IMR-90 (cell line): ENCODE measurements at regions not wholly inside any gene's neighbourhood (a gene's known extent, or its start where the extent isn't known, plus 50 kb on each side); places are given as distances from the start of the nearest gene placed in this dataset.

Source experiments
- ATAC-seq: fragments of 200-7000 bp; cut with Tn5 transposase; 2 replicates; pipeline ENCODE4 v1.9.1; 2020; ENCODE audit warnings: low read depth, mild to moderate bottlenecking, moderate library complexity
- BruUV-seq: library from RNA; stranded (reverse); fragments of 400-500 nt; replicated peaks from 2 replicates; lab custom pipeline; 2021; lab: Mats Ljungman, UMichigan
- CTCF ChIA-PET: fragments of 300-600 bp; formaldehyde crosslinking; extraction: SDS; loops from one replicate; lab custom pipeline; 2021; ENCODE audit warnings: antibody characterized with exemption; lab: Yijun Ruan, JAX
- POLR2A ChIA-PET: fragments of 300-600 bp; sonication (Branson Sonifier 250); formaldehyde crosslinking; loops from one replicate; lab custom pipeline; 2022; ENCODE audit warnings: antibody characterized with exemption; ENCODE audit not compliant: unreplicated experiment; lab: Charles Lee
- DNase-seq: peaks from one replicate; pipeline ENCODE4 v3.0.0; 2013
- H2AFZ ChIP-seq: replicated peaks from 2 replicates; pipeline ENCODE3; 2013; ENCODE audit warnings: low read length, mild to moderate bottlenecking; ENCODE audit not compliant: poor library complexity
- H2AK5ac ChIP-seq: 2 replicates; pipeline ENCODE4 v1.6.1; 2013; ENCODE audit warnings: low read depth, low read length, inconsistent platforms
- H2AK9ac ChIP-seq: replicated peaks from 2 replicates; pipeline ENCODE3; 2013; ENCODE audit warnings: mild to moderate bottlenecking, low read depth, low read length, moderate library complexity; ENCODE audit not compliant: poor library complexity
- H2BK120ac ChIP-seq: 2 replicates; pipeline ENCODE4 v1.6.1; 2013; ENCODE audit warnings: low read depth, low read length, inconsistent platforms
- H2BK15ac ChIP-seq: 3 replicates; pipeline ENCODE4 v1.6.1; 2013; ENCODE audit warnings: low read depth, low read length, inconsistent platforms
- H2BK20ac ChIP-seq: 2 replicates; pipeline ENCODE4 v1.6.1; 2013; ENCODE audit warnings: low read depth, mild to moderate bottlenecking, inconsistent platforms, low read length, moderate library complexity
- H2BK5ac ChIP-seq: 2 replicates; pipeline ENCODE4 v1.6.1; 2013; ENCODE audit warnings: mild to moderate bottlenecking, low read depth, low read length, inconsistent platforms; ENCODE audit not compliant: poor library complexity, severe bottlenecking
- H3K14ac ChIP-seq: replicated peaks from 2 replicates; pipeline ENCODE4 v1.6.1; 2013; ENCODE audit warnings: low read depth, low read length, inconsistent platforms
- H3K18ac ChIP-seq: 2 replicates; pipeline ENCODE4 v1.6.1; 2013; ENCODE audit warnings: low read depth, low read length, control low read depth
- H3K23ac ChIP-seq: 2 replicates; pipeline ENCODE4 v1.6.1; 2013; ENCODE audit warnings: low read depth, low read length, inconsistent platforms
- H3K27ac ChIP-seq: 2 replicates; pipeline ENCODE4 v1.5.1; 2013; ENCODE audit warnings: mild to moderate bottlenecking, control low read depth, low read length; ENCODE audit not compliant: insufficient read depth
- H3K27me3 ChIP-seq: 2 replicates; pipeline ENCODE4 v1.6.1; 2013; ENCODE audit warnings: low read length; ENCODE audit not compliant: control insufficient read depth, insufficient read depth
- H3K36me3 ChIP-seq: 2 replicates; pipeline ENCODE4 v1.6.1; 2013; ENCODE audit warnings: low read length, mixed read lengths; ENCODE audit not compliant: control insufficient read depth, insufficient read depth
- H3K4ac ChIP-seq: 2 replicates; pipeline ENCODE4 v1.6.1; 2013; ENCODE audit warnings: low read depth, low read length, inconsistent platforms
- H3K4me1 ChIP-seq: 2 replicates; pipeline ENCODE4 v1.6.1; 2013; ENCODE audit warnings: low read length, mixed read lengths; ENCODE audit not compliant: control insufficient read depth, insufficient read depth
- H3K4me2 ChIP-seq: 2 replicates; pipeline ENCODE4 v1.6.1; 2013; ENCODE audit warnings: low read depth, mild to moderate bottlenecking, control low read depth, low read length, moderate library complexity
- H3K4me3 ChIP-seq: 2 replicates; pipeline ENCODE4 v1.5.1; 2013; ENCODE audit warnings: low read depth, mild to moderate bottlenecking, control low read depth, low read length, moderate library complexity; ENCODE audit not compliant: insufficient read depth
- H3K56ac ChIP-seq: 2 replicates; pipeline ENCODE4 v1.6.1; 2013; ENCODE audit warnings: low read length, inconsistent platforms; ENCODE audit not compliant: insufficient read depth; ENCODE audit errors: extremely low read depth
- H3K79me1 ChIP-seq, 2 experiments: 2 replicates each; pipeline ENCODE4 v1.6.1; 2013; ENCODE audit warnings: low read length in 2 of 2, inconsistent platforms in 1 of 2, low read depth in 1 of 2
- H3K9ac ChIP-seq: 2 replicates; pipeline ENCODE4 v1.6.1; 2013; ENCODE audit warnings: low read depth, low read length, control low read depth
- H3K9me1 ChIP-seq: 2 replicates; pipeline ENCODE4 v1.6.1; 2013; ENCODE audit warnings: low read length, inconsistent platforms; ENCODE audit not compliant: insufficient read depth
- H3K9me3 ChIP-seq: 2 replicates; pipeline ENCODE4 v1.6.1; 2013; ENCODE audit warnings: low read length; ENCODE audit not compliant: control insufficient read depth, insufficient read depth
- H4K20me1 ChIP-seq: 2 replicates; pipeline ENCODE4 v1.6.1; 2013; ENCODE audit warnings: low read length, inconsistent platforms; ENCODE audit not compliant: insufficient read depth
- H4K5ac ChIP-seq: 2 replicates; pipeline ENCODE4 v1.6.1; 2013; ENCODE audit warnings: mild to moderate bottlenecking, low read depth, low read length, control low read depth
- H4K8ac ChIP-seq, 2 experiments: 2 replicates each; pipeline ENCODE4 v1.6.1; 2013; ENCODE audit warnings: low read depth in 2 of 2, low read length in 2 of 2, control low read depth in 1 of 2, inconsistent platforms in 1 of 2
- H4K91ac ChIP-seq: 2 replicates; pipeline ENCODE4 v1.6.1; 2013; ENCODE audit warnings: low read depth, low read length, inconsistent platforms; ENCODE audit not compliant: insufficient read depth
- BHLHE40 ChIP-seq: fragments of 150-350 bp; IDR thresholded peaks from 2 replicates; pipeline ENCODE4 v1.6.1; 2016; ENCODE audit warnings: mild to moderate bottlenecking, low read depth, low read length
- CEBPB ChIP-seq: IDR thresholded peaks from 2 replicates; pipeline ENCODE4 v1.6.1; 2012; ENCODE audit warnings: low read depth, low read length, improper control_type of control experiment
- CHD1 ChIP-seq: IDR thresholded peaks from 2 replicates; pipeline ENCODE4 v1.6.1; 2012; ENCODE audit warnings: low read depth, low read length, improper control_type of control experiment
- FOS ChIP-seq: fragments of 150-350 bp; IDR thresholded peaks from 2 replicates; pipeline ENCODE4 v1.6.1; 2016; ENCODE audit warnings: low read depth, low read length
- MAFK ChIP-seq: IDR thresholded peaks from 2 replicates; pipeline ENCODE4 v1.6.1; 2012; ENCODE audit warnings: low read depth, low read length, improper control_type of control experiment
- MAZ ChIP-seq: IDR thresholded peaks from 2 replicates; pipeline ENCODE4 v1.6.1; 2012; ENCODE audit warnings: low read depth, mild to moderate bottlenecking, low read length, improper control_type of control experiment, moderate library complexity, borderline replicate concordance
- MXI1 ChIP-seq: IDR thresholded peaks from 2 replicates; pipeline ENCODE4 v1.6.1; 2012; ENCODE audit warnings: low read depth, mild to moderate bottlenecking, low read length, moderate library complexity, borderline replicate concordance
- NFE2L2 ChIP-seq: fragments of 150-350 bp; IDR thresholded peaks from 2 replicates; pipeline ENCODE4 v1.6.1; 2016; ENCODE audit warnings: low read depth, mild to moderate bottlenecking, low read length
- POLR2A ChIP-seq: IDR thresholded peaks from 2 replicates; pipeline ENCODE4 v1.6.1; 2012; ENCODE audit warnings: mild to moderate bottlenecking, low read depth, low read length
- RAD21 ChIP-seq: IDR thresholded peaks from 2 replicates; pipeline ENCODE4 v1.6.1; 2012; ENCODE audit warnings: low read length, improper control_type of control experiment
- RCOR1 ChIP-seq: IDR thresholded peaks from 2 replicates; pipeline ENCODE4 v1.6.1; 2012; ENCODE audit warnings: mild to moderate bottlenecking, low read length, improper control_type of control experiment; ENCODE audit not compliant: insufficient replicate concordance
- RFX5 ChIP-seq: IDR thresholded peaks from 2 replicates; pipeline ENCODE4 v1.8.0; 2012; ENCODE audit warnings: low read depth, mild to moderate bottlenecking, low read length, moderate library complexity
- SMC3 ChIP-seq: fragments of 150-350 bp; IDR thresholded peaks from 2 replicates; pipeline ENCODE4 v1.6.1; 2016; ENCODE audit warnings: low read depth, mild to moderate bottlenecking, antibody characterized with exemption, low read length, moderate library complexity
- WGBS, 2 experiments: methylation state at CpG; one replicate each; pipeline versions ENCODE4 v1.1.5 to v1.1.7; 2013; ENCODE audit warnings: missing lambda C conversion rate in 2 of 2; ENCODE audit not compliant: insufficient read length in 1 of 2; ENCODE audit errors: extremely low coverage in 2 of 2; 5-methylcytosine and 5-hydroxymethylcytosine counted together
- dilution Hi-C: fragments of 300-500 bp; cut with HindIII; formaldehyde crosslinking; loops from one replicate; pipeline ENCODE4 v1.14.3; 2018; ENCODE audit warnings: low sequenced_read_pairs; ENCODE audit not compliant: unreplicated experiment
- in situ Hi-C: fragments of 300-500 bp; cut with MboI; formaldehyde crosslinking; loops from 3 replicates; pipeline ENCODE4 v1.14.3; 2019; ENCODE audit warnings: low sequenced_read_pairs, inconsistent platforms, mixed read lengths
- intact Hi-C: fragments of 100-400 bp; cut with micrococcal nuclease; formaldehyde crosslinking; loops from 2 replicates; pipeline ENCODE4 v1.10.0; 2022
- TF ChIP-seq, protein P1 (sequence below): fragments of 150-350 bp; IDR thresholded peaks from 2 replicates; pipeline ENCODE4 v1.6.1; 2017; ENCODE audit warnings: mild to moderate bottlenecking, antibody characterized with exemption, low read length, low read depth
- TF ChIP-seq, protein P2 (sequence below): conservative IDR thresholded peaks from 2 replicates; pipeline ENCODE4 v1.5.1; 2012; ENCODE audit warnings: mild to moderate bottlenecking, low read depth, low read length, improper control_type of control experiment
- TF ChIP-seq, protein P3 (sequence below): fragments of 150-350 bp; IDR thresholded peaks from 2 replicates; pipeline ENCODE4 v1.6.1; 2016; ENCODE audit warnings: low read depth, mild to moderate bottlenecking, low read length, moderate library complexity, borderline replicate concordance

DNA sequence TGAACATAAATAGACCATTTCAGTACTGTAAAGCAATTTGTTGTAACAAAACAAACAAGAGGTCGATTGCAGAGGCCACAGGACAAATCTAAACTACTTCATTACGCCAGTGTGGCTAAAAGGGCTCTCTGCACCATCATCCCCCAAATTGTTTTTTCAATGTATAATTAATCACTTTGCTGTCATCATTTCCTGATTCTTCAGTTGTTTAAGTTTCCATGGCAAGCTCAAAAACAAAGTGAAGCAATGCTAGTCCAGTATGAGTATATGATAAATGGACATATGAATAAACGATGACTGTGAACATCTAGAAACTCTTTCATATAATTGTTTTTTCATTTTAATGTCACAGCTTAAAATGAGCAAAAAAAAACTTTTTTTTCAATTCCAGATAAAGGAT, 235.4 kb upstream of the FGF13 start:
- BruUV-seq, result no TSS peak
- ChIA-PET POLR2A (no interaction called here), CTCF (no interaction called here)
- no CpG with 5 or more reads among the region's 3 CpGs for WGBS, 2 experiments
- Histone ChIP-seq H3K56ac (no peak overlapping the region), H3K14ac (no peak overlapping the region), H2BK20ac (no peak overlapping the region), H3K9ac (no peak overlapping the region), H3K4me2 (no peak overlapping the region), H2BK120ac (no peak overlapping the region), H3K4me3 (no peak overlapping the region), H2BK5ac (no peak overlapping the region), H3K36me3 (no peaks in the 10 kb centered on the region), H3K27ac (no peak overlapping the region), H3K4me1 (no peaks in the 10 kb centered on the region), H4K5ac (no peak overlapping the region), H2AFZ (no peak overlapping the region), H4K8ac (no peak overlapping the region), H3K4ac (no peak overlapping the region), H3K79me1 (no peaks in the 10 kb centered on the region), H2AK5ac (no peak overlapping the region), H3K9me3 (no peaks in the 10 kb centered on the region), H3K18ac (no peak overlapping the region), H3K9me1 (no peaks in the 10 kb centered on the region), H3K27me3 (no peaks in the 10 kb centered on the region), H2AK9ac (no peak overlapping the region), H4K20me1 (no peaks in the 10 kb centered on the region), H2BK15ac (no peak overlapping the region), H3K23ac (no peak overlapping the region), H4K91ac (no peak overlapping the region)
- ATAC-seq (no peak), DNase-seq (no peak)
- dilution Hi-C loops, result no loop called here
- in situ Hi-C loops, result no loop called here
- TF ChIP-seq, protein P1, sequence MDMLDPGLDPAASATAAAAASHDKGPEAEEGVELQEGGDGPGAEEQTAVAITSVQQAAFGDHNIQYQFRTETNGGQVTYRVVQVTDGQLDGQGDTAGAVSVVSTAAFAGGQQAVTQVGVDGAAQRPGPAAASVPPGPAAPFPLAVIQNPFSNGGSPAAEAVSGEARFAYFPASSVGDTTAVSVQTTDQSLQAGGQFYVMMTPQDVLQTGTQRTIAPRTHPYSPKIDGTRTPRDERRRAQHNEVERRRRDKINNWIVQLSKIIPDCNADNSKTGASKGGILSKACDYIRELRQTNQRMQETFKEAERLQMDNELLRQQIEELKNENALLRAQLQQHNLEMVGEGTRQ, result no peak
- no peak for TF ChIP-seq FOS
- no peak for TF ChIP-seq BHLHE40
- no peak for TF ChIP-seq NFE2L2
- TF ChIP-seq SMC3, result no peak
- TF ChIP-seq, protein P2, sequence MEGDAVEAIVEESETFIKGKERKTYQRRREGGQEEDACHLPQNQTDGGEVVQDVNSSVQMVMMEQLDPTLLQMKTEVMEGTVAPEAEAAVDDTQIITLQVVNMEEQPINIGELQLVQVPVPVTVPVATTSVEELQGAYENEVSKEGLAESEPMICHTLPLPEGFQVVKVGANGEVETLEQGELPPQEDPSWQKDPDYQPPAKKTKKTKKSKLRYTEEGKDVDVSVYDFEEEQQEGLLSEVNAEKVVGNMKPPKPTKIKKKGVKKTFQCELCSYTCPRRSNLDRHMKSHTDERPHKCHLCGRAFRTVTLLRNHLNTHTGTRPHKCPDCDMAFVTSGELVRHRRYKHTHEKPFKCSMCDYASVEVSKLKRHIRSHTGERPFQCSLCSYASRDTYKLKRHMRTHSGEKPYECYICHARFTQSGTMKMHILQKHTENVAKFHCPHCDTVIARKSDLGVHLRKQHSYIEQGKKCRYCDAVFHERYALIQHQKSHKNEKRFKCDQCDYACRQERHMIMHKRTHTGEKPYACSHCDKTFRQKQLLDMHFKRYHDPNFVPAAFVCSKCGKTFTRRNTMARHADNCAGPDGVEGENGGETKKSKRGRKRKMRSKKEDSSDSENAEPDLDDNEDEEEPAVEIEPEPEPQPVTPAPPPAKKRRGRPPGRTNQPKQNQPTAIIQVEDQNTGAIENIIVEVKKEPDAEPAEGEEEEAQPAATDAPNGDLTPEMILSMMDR, result no peak
- TF ChIP-seq RAD21, result no peak
- TF ChIP-seq MXI1, result no peak
- no peak for TF ChIP-seq CHD1
- no peak for TF ChIP-seq RFX5
- TF ChIP-seq CEBPB, result no peak
- no peak for TF ChIP-seq MAZ
- no peak for TF ChIP-seq MAFK
- no peak for TF ChIP-seq RCOR1
- TF ChIP-seq, protein P3, sequence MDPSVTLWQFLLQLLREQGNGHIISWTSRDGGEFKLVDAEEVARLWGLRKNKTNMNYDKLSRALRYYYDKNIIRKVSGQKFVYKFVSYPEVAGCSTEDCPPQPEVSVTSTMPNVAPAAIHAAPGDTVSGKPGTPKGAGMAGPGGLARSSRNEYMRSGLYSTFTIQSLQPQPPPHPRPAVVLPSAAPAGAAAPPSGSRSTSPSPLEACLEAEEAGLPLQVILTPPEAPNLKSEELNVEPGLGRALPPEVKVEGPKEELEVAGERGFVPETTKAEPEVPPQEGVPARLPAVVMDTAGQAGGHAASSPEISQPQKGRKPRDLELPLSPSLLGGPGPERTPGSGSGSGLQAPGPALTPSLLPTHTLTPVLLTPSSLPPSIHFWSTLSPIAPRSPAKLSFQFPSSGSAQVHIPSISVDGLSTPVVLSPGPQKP, result no peak
- no peak for TF ChIP-seq POLR2A
- intact Hi-C loops, result no loop called here
